Hepatocyte (in vitro differentiated cells): ENCODE measurements at regions not wholly inside any gene's neighbourhood (a gene's known extent, or its start where the extent isn't known, plus 50 kb on each side); places are given as distances from the start of the nearest gene placed in this dataset.

Experiments used
- DNase-seq: peaks from one replicate; pipeline ENCODE4 v3.0.0-alpha.2; 2016; ENCODE audit warnings: low spot score
- H2AFZ ChIP-seq: fragments of 200-600 bp; sonication (generic); 2 replicates; pipeline ENCODE4 v1.6.0; 2016; ENCODE audit warnings: antibody characterized with exemption, mild to moderate bottlenecking
- H3K27ac ChIP-seq: fragments of 200-600 bp; sonication (generic); 2 replicates; pipeline ENCODE4 v1.5.1; 2016; ENCODE audit warnings: mild to moderate bottlenecking
- H3K27me3 ChIP-seq: fragments of 200-600 bp; sonication (generic); 2 replicates; pipeline ENCODE4 v1.6.1; 2016
- H3K36me3 ChIP-seq: fragments of 200-600 bp; sonication (generic); replicated peaks from 2 replicates; pipeline ENCODE4 v1.5.1; 2016; ENCODE audit warnings: low read depth; ENCODE audit not compliant: insufficient read depth
- H3K4me1 ChIP-seq: fragments of 200-600 bp; sonication (generic); 2 replicates; pipeline ENCODE4 v1.5.1; 2016; ENCODE audit warnings: mild to moderate bottlenecking, moderate library complexity; ENCODE audit not compliant: insufficient read depth
- H3K4me2 ChIP-seq: fragments of 200-600 bp; sonication (generic); 2 replicates; pipeline ENCODE4 v1.6.0; 2016
- H3K4me3 ChIP-seq: fragments of 200-600 bp; sonication (generic); 2 replicates; pipeline ENCODE4 v1.5.1; 2016; ENCODE audit warnings: mild to moderate bottlenecking
- H3K79me2 ChIP-seq: fragments of 200-600 bp; sonication (generic); 2 replicates; pipeline ENCODE4 v1.6.0; 2017; ENCODE audit warnings: mild to moderate bottlenecking
- H3K9me2 ChIP-seq: fragments of 200-600 bp; sonication (generic); replicated peaks from 2 replicates; pipeline ENCODE4 v1.6.0; 2017; ENCODE audit warnings: mild to moderate bottlenecking; ENCODE audit not compliant: insufficient read depth
- H3K9me3 ChIP-seq: fragments of 200-600 bp; sonication (generic); 2 replicates; pipeline ENCODE4 v1.5.1; 2016; ENCODE audit warnings: low read depth, mild to moderate bottlenecking
- H4K20me1 ChIP-seq: fragments of 200-600 bp; sonication (generic); 2 replicates; pipeline ENCODE4 v1.6.0; 2016; ENCODE audit warnings: mild to moderate bottlenecking; ENCODE audit not compliant: insufficient read depth, poor library complexity, severe bottlenecking
- CTCF ChIP-seq: fragments of 200-600 bp; sonication (generic); IDR thresholded peaks from 2 replicates; pipeline ENCODE4 v1.5.1; 2016; ENCODE audit warnings: antibody characterized with exemption, mild to moderate bottlenecking; ENCODE audit not compliant: poor library complexity
- EZH2 ChIP-seq: fragments of 200-600 bp; sonication (generic); IDR thresholded peaks from 2 replicates; pipeline ENCODE4 v1.6.1; 2016; ENCODE audit warnings: antibody characterized with exemption, mild to moderate bottlenecking, borderline replicate concordance
- EZH2phosphoT487 ChIP-seq: fragments of 200-600 bp; sonication (generic); IDR thresholded peaks from one replicate; pipeline ENCODE4 v1.6.1; 2018; ENCODE audit warnings: antibody characterized with exemption, mild to moderate bottlenecking, low read depth, moderate library complexity; ENCODE audit not compliant: unreplicated experiment, severe bottlenecking
- WGBS: methylation state at CpG from one replicate; pipeline ENCODE4 v1.1.6; 2016; ENCODE audit warnings: low lambda C conversion rate; ENCODE audit errors: missing lambda C conversion rate; 5-methylcytosine and 5-hydroxymethylcytosine counted together

- Histone ChIP-seq H3K4me2 (no peak overlapping the region), H3K9me2 (no peaks in the 10 kb centered on the region), H3K36me3 (no peaks in the 10 kb centered on the region), H2AFZ (no peak overlapping the region), H3K27ac (no peak overlapping the region), H3K4me3 (no peak overlapping the region), H3K9me3 (no peaks in the 10 kb centered on the region), H3K79me2 (no peaks in the 10 kb centered on the region), H4K20me1 (no peaks in the 10 kb centered on the region), H3K27me3 (no peaks in the 10 kb centered on the region), H3K4me1 (no peaks in the 10 kb centered on the region)
- WGBS, result 93% methylated on average over 7 of the region's 7 CpGs
- no peak for TF ChIP-seq EZH2
- TF ChIP-seq EZH2phosphoT487, result no peak
- TF ChIP-seq CTCF, result no peak
- no peak for DNase-seq
Observed at GRCh38 chr11:122435540-122436187, 219.9 kb upstream of the UBASH3B start.

GRCh38 chr11:122434786-122435185 is 220.7 kb upstream of the UBASH3B start:
- Histone ChIP-seq H3K79me2 (no peaks in the 10 kb centered on the region), H3K4me3 (no peak overlapping the region), H4K20me1 (no peaks in the 10 kb centered on the region), H2AFZ (no peak overlapping the region), H3K4me2 (no peak overlapping the region), H3K4me1 (no peaks in the 10 kb centered on the region), H3K27me3 (no peaks in the 10 kb centered on the region), H3K36me3 (no peaks in the 10 kb centered on the region), H3K27ac (no peak overlapping the region), H3K9me3 (no peaks in the 10 kb centered on the region), H3K9me2 (no peaks in the 10 kb centered on the region)
- DNase-seq, result no peak
- 4% methylated on average over 1 of the region's 1 CpG for WGBS
- no peak for TF ChIP-seq EZH2
- no peak for TF ChIP-seq CTCF
- TF ChIP-seq EZH2phosphoT487, result no peak

- Histone ChIP-seq H2AFZ (no peak overlapping the region), H3K27me3 (no peaks in the 10 kb centered on the region), H3K4me3 (no peak overlapping the region), H3K9me2 (no peaks in the 10 kb centered on the region), H4K20me1 (no peaks in the 10 kb centered on the region), H3K4me2 (no peak overlapping the region), H3K79me2 (no peaks in the 10 kb centered on the region), H3K4me1 (no peaks in the 10 kb centered on the region), H3K9me3 (no peaks in the 10 kb centered on the region), H3K36me3 (no peaks in the 10 kb centered on the region), H3K27ac (no peak overlapping the region)
- no peak for DNase-seq
- WGBS, result 91% methylated on average over 4 of the region's 4 CpGs
- TF ChIP-seq EZH2phosphoT487 (no peak), EZH2 (no peak), CTCF (no peak)
Observed at GRCh38 chr11:122430490-122430889, 225.0 kb upstream of the UBASH3B start.

- no peaks in the 10 kb centered on the region for H3K36me3 ChIP-seq
Observed at GRCh38 chr11:122426073-122426472, 229.4 kb upstream of the UBASH3B start.

More at GRCh38 chr11:122426073-122426472, 229.4 kb upstream of the UBASH3B start:
- DNase-seq, result no peak
- Histone ChIP-seq H3K27me3 (no peaks in the 10 kb centered on the region), H4K20me1 (no peaks in the 10 kb centered on the region), H3K9me3 (no peaks in the 10 kb centered on the region), H3K4me1 (no peaks in the 10 kb centered on the region), H3K79me2 (no peaks in the 10 kb centered on the region), H3K4me2 (no peak overlapping the region), H3K9me2 (no peaks in the 10 kb centered on the region), H2AFZ (no peak overlapping the region), H3K27ac (no peak overlapping the region), H3K4me3 (no peak overlapping the region)
- 65% methylated on average over 2 of the region's 2 CpGs for WGBS
- TF ChIP-seq CTCF (no peak), EZH2phosphoT487 (no peak), EZH2 (no peak)
